Naive thymus-derived CD8-positive, alpha-beta T cell (primary cell): ENCODE measurements at regions not wholly inside any gene's neighbourhood (a gene's known extent, or its start where the extent isn't known, plus 50 kb on each side); places are given as distances from the start of the nearest gene placed in this dataset.

Source experiments
- ATAC-seq, 2 donors: fragments of 150-1000 bp; cut with Tn5 transposase in 1 of 2; sonication (Bioruptor Pico), chemical (Tn5 transposase) in 1 of 2; 1 replicate in 1 of 2; 2 replicates in 1 of 2; pipeline ENCODE4 v1.10.0; 2021; ENCODE audit warnings: mild to moderate bottlenecking in 2 of 2, moderate library complexity in 2 of 2
- POLR2A ChIA-PET: fragments of 350-600 bp; sonication (Branson Sonifier 250); formaldehyde crosslinking; loops from one replicate; lab custom pipeline; 2021; ENCODE audit warnings: antibody characterized with exemption; lab: Charles Lee
- DNase-seq, 10 donors: peaks; one replicate each; pipeline versions ENCODE4 v3.0.0 to v3.0.0-alpha.2; 2020 to 2022
- H3K27ac Mint-ChIP-seq, 10 donors: one replicate each; pipeline ENCODE4 v1.8.0; 2020 to 2022; ENCODE audit warnings: mild to moderate bottlenecking in 10 of 10, mixed read lengths in 10 of 10, moderate library complexity in 4 of 10, inconsistent platforms in 1 of 10
- H3K27me3 Mint-ChIP-seq, 5 donors: one replicate each; pipeline ENCODE4 v1.8.0; 2021 to 2022; ENCODE audit warnings: mixed read lengths in 5 of 5
- H3K36me3 Mint-ChIP-seq, 3 donors: one replicate each; pipeline ENCODE4 v1.8.0; 2020 to 2022; ENCODE audit warnings: mixed read lengths in 3 of 3, mild to moderate bottlenecking in 2 of 3, inconsistent platforms in 1 of 3
- H3K4me1 Mint-ChIP-seq, 4 donors: one replicate each; pipeline ENCODE4 v1.8.0; 2021 to 2022; ENCODE audit warnings: mixed read lengths in 4 of 4
- H3K4me3 Mint-ChIP-seq, 10 donors: one replicate each; pipeline ENCODE4 v1.8.0; 2020 to 2022; ENCODE audit warnings: mild to moderate bottlenecking in 10 of 10, mixed read lengths in 10 of 10, moderate library complexity in 6 of 10, inconsistent platforms in 1 of 10
- H3K9me3 Mint-ChIP-seq, 9 donors: one replicate each; pipeline ENCODE4 v1.8.0; 2020 to 2022; ENCODE audit warnings: mixed read lengths in 9 of 9, mild to moderate bottlenecking in 3 of 9, inconsistent platforms in 1 of 9, moderate library complexity in 1 of 9

DNA sequence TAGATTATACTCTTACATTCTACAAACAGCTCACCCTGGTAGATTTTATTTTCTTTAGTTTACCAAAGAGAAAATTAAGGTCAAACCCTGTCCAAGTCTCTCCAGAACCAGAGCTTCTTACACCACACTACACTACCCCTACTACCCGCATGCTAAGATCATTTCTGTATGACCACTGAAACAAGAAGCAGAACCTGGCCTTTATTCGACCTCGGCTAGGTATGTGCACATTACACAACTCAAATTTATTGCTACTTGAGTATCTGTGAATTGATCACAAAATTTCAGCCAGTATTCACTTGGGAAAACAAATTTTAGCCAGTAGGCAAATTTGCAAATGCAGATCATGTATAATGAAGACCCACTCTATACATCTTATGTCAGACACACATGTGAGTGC, 2437.0 kb downstream of the PCDH9 start:
- ATAC-seq = no peak
- H3K4me1 Mint-ChIP-seq = no peaks in the 10 kb centered on the region
- POLR2A ChIA-PET = no interaction called here
- H3K27me3 Mint-ChIP-seq = no peaks in the 10 kb centered on the region
- H3K4me3 Mint-ChIP-seq = no peak overlapping the region
- H3K27ac Mint-ChIP-seq = no peak overlapping the region
- no peak for DNase-seq
- H3K9me3 Mint-ChIP-seq = peaks cover 0 to 47% (median 9%) of the 10 kb centered on the region in 9 donors
- H3K36me3 Mint-ChIP-seq = no peaks in the 10 kb centered on the region

DNA sequence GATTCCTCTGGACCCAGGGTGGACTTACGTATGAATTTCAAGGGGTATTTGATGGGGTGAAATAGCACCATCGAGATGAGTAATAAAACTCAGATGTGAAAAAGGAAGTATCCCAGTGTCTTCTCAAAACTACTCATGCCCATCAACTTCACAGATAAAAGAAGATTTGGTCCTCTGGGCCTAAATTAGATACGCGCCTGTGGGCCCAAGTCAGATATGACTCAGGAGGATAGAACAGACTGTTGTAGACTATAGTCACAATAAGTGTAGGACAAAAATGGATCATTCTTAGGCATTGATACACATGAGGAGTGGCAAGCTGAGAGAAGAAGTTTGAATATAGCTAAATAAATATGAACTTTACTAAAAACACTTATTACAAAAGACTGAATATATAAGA, 2438.8 kb downstream of the PCDH9 start:
- ATAC-seq = no peak
- no peaks in the 10 kb centered on the region for H3K4me1 Mint-ChIP-seq
- no peak overlapping the region for H3K4me3 Mint-ChIP-seq
- DNase-seq = no peak
- POLR2A ChIA-PET = no interaction called here
- H3K9me3 Mint-ChIP-seq = peaks cover 0 to 61% (median 11%) of the 10 kb centered on the region in 9 donors
- H3K27ac Mint-ChIP-seq = no peak overlapping the region
- H3K36me3 Mint-ChIP-seq = no peaks in the 10 kb centered on the region
- no peaks in the 10 kb centered on the region for H3K27me3 Mint-ChIP-seq

DNA sequence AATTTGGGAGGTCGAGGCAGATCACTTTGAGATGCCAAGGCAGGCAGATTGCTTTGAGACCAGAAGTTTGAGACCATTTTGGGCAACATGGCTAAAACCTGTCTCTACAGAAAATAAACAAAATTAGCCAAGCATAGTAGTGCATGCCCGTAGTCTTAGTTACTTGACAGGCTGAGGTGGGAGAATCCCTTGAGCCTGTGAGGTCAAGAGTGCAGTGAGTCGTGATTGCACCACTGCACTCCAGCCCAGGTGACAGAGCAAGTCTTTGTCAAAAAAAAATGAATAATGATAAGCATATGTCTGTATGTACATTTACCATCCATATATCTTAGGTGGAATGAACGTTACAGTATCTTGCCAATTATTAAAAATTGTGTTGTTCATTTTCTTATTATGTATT, 2447.7 kb downstream of the PCDH9 start:
- DNase-seq = no peak
- POLR2A ChIA-PET = no interaction called here
- Mint-ChIP-seq H3K36me3 (no peaks in the 10 kb centered on the region), H3K27ac (no peak overlapping the region), H3K4me1 (no peaks in the 10 kb centered on the region), H3K9me3 (peaks cover 2 to 25% (median 7%) of the 10 kb centered on the region in 9 donors), H3K27me3 (no peaks in the 10 kb centered on the region), H3K4me3 (no peak overlapping the region)
- no peak for ATAC-seq

DNA sequence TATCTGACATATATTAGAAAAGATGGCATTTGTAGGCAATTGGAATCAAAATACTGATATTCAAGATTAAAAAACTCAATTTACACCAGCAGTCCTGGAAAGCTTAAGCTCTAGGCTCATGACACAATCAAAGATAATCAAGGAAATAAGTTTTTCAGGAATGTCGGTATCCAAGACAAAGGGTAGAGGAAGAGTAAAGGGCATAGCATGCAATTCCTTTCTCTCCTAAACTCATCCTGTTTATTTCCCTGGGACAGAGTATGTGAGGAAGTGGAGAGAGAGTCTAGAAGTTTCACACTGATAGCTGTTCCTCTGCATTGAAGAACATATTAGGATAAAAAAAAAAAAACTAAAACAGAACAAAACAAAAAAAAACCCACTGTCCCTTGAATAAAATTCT, 2452.1 kb downstream of the PCDH9 start:
- ATAC-seq = no peak
- Mint-ChIP-seq H3K27ac (no peak overlapping the region), H3K4me1 (no peaks in the 10 kb centered on the region), H3K4me3 (no peak overlapping the region), H3K36me3 (no peaks in the 10 kb centered on the region), H3K27me3 (no peaks in the 10 kb centered on the region), H3K9me3 (peaks cover 0 to 12% (median 4%) of the 10 kb centered on the region in 9 donors)
- POLR2A ChIA-PET = no interaction called here
- no peak for DNase-seq

DNA sequence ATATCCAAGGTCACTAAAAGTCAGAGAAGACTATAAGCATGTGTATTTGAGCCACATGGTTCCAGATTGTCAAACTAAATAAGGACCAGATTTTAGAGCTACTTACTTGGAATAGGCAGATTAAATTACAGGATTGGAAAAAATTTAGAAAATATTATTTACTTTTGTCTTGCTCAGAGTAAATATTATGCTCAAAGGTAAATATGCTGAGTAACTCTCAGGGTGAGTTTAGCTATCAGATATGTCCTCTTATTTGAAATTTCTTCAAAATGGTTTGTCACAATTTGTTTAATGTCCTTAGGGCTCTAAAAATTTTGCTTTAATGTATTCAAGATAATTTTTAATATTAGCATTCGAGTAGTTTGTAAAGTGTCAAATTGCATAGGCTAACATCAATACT, 2455.2 kb downstream of the PCDH9 start:
- H3K4me1 Mint-ChIP-seq = no peaks in the 10 kb centered on the region
- no peak overlapping the region for H3K4me3 Mint-ChIP-seq
- POLR2A ChIA-PET = no interaction called here
- H3K9me3 Mint-ChIP-seq = peaks cover 0 to 15% (median 5%) of the 10 kb centered on the region in 9 donors
- ATAC-seq = no peak
- no peaks in the 10 kb centered on the region for H3K27me3 Mint-ChIP-seq
- no peak overlapping the region for H3K27ac Mint-ChIP-seq
- DNase-seq = no peak
- no peaks in the 10 kb centered on the region for H3K36me3 Mint-ChIP-seq

DNA sequence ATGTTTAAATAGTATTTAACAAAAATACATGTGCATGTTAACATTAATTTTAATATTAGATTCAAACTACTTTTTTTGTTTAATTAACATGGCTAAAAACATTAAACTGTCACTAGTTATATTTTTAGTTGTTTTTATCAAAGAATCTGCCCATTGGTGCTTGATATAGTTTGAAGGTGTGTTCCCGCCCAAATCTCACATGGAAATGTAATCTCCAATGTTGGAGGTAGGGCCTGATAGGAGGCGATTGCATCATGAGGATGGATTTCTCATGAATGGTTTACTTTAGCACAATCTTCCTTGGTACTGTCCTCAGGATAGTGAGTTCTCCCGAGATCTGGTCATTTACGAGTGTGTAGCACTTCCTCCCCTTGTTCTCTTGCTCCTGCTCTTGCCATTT, 2459.4 kb downstream of the PCDH9 start:
- Mint-ChIP-seq H3K27me3 (no peaks in the 10 kb centered on the region), H3K4me3 (no peak overlapping the region), H3K4me1 (no peaks in the 10 kb centered on the region), H3K36me3 (no peaks in the 10 kb centered on the region), H3K27ac (no peak overlapping the region), H3K9me3 (peaks cover 0 to 14% (median 4%) of the 10 kb centered on the region in 9 donors)
- ATAC-seq = no peak
- no peak for DNase-seq
- POLR2A ChIA-PET = no interaction called here

DNA sequence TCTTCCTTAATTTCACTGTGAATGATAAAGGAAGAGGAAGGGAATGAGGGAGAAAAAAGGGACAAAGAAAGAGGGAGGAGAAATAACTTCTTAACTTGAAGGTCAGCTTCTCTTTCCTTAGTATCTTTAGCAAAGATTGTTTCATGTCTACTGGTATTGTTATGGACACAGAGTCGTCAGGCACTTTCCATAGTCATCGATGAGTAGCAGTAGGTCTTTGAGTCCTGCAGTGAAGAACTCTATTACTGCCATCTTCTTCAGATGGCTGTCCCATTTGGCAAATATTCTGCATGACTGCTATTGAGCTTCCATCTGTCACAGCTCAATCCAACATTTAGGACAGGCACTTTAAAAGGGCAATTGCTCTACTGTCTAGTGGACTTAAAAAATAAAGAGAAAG, 2463.1 kb downstream of the PCDH9 start:
- Mint-ChIP-seq H3K27ac (no peak overlapping the region), H3K27me3 (no peaks in the 10 kb centered on the region), H3K4me3 (no peak overlapping the region), H3K4me1 (no peaks in the 10 kb centered on the region), H3K9me3 (peaks cover 0 to 22% (median 8%) of the 10 kb centered on the region in 9 donors), H3K36me3 (no peaks in the 10 kb centered on the region)
- DNase-seq (no peak), ATAC-seq (no peak)
- POLR2A ChIA-PET = no interaction called here

DNA sequence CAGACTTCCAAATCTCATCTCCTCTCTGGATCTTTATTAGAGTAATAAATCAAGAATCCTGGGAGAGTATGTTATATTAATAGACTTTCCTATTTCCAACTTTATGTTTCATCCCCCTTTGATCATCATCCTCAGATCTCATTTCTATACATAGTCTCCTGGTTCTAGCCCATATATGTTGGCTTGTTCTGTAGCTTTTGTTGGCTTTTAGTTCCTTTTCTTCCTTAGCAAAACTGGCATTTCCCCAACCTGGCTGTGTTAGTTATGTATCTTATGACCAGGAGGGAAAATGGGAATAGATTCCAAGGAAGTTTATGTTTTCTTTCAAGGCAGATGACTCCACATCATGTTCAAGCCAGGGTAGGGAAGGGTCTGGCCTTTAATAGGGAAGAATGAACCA, 2464.5 kb downstream of the PCDH9 start:
- DNase-seq (no peak), ATAC-seq (no peak)
- Mint-ChIP-seq H3K4me1 (no peaks in the 10 kb centered on the region), H3K27ac (no peak overlapping the region), H3K36me3 (no peaks in the 10 kb centered on the region), H3K4me3 (no peak overlapping the region), H3K27me3 (no peaks in the 10 kb centered on the region), H3K9me3 (peaks cover under 1 to 19% (median 8%) of the 10 kb centered on the region in 9 donors)
- POLR2A ChIA-PET = no interaction called here

DNA sequence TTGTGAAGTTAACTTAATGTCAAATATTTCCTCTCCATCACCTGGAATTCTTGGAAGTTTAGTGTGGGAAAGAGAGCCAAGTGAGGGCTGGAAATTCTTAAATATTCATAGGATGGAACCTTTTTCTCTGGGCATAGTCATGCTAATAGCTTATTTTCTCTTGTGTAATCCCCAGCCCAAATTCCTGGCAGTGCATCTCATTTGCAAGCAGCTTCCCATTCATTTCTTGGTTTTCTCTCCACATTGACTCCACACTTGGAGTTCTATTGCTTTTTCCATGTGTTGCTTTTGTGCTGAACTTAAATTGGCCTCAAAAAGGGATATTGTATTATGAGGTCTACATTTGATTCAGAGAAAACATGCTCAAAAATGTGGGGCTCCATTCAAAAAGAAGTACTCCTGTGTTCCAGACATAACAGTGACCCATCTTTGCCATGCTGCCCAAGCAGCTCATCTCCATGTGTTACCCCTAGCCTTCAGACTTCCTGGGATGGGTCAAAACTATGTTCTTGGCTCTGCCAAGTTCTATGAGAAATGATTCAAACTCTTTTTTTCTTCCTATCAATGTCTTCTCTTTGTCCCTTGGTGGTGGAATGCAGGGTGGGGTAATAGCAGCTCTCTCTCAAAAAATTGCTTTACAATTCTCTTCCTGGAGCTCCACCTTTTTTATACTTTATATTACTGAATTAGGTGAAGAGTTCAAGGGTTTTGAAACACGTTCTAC, 2471.5 kb downstream of the PCDH9 start:
- Mint-ChIP-seq H3K9me3 (peaks cover 3 to 31% (median 9%) of the 10 kb centered on the region in 9 donors), H3K36me3 (no peaks in the 10 kb centered on the region), H3K27ac (no peak overlapping the region), H3K4me3 (no peak overlapping the region), H3K4me1 (no peaks in the 10 kb centered on the region), H3K27me3 (no peaks in the 10 kb centered on the region)
- ATAC-seq (no peak), DNase-seq (no peak)
- POLR2A ChIA-PET = no interaction called here

DNA sequence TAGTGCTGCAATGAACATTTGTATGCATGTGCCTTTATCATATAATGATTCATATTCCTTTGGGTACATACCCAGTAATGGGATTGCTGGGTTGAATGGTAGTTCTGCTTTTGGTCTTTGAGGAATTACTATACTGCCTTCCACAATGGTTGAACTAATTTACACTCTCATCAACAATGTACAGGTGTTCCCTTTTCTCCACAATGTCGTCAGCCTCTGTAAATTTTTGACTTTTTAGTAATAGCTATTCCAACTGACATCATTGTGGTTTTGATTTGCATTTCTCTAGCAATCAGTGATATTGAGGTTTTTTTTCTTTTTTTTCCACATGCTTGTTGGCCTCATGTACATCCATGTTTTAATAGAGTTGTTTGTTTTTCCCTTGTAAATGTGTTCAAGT, 2473.5 kb downstream of the PCDH9 start:
- POLR2A ChIA-PET = no interaction called here

DNA sequence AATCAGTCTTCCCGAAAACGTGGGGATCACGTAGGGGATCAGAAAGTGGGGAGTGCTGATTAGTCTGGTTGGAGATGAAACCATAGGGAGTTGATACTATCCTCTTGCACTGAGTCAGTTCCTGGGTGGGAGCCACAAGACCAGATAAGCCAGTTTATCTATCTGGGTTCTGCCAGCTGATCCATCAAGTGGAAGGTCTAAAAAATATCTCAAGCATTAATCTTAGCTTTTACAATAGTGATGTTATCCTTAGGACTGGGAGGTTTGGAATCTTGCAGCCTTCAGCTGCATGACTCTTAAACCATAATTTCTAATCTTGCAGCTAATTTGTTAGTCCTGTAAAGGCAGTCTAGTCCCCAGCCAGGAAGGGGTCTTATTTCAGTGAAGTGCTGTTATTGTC, 2474.2 kb downstream of the PCDH9 start:
- H3K4me3 Mint-ChIP-seq = no peak overlapping the region
- H3K4me1 Mint-ChIP-seq = no peaks in the 10 kb centered on the region
- DNase-seq (no peak), ATAC-seq (no peak)
- no peak overlapping the region for H3K27ac Mint-ChIP-seq
- no peaks in the 10 kb centered on the region for H3K36me3 Mint-ChIP-seq
- H3K27me3 Mint-ChIP-seq = no peaks in the 10 kb centered on the region
- H3K9me3 Mint-ChIP-seq = peaks cover 0 to 25% (median 9%) of the 10 kb centered on the region in 9 donors
- POLR2A ChIA-PET = no interaction called here

More for the DNA sequence above, 2473.5 kb downstream of the PCDH9 start:
- peaks cover 0 to 27% (median 9%) of the 10 kb centered on the region in 9 donors for H3K9me3 Mint-ChIP-seq
- DNase-seq (no peak), ATAC-seq (no peak)
- H3K27ac Mint-ChIP-seq = no peak overlapping the region
- H3K36me3 Mint-ChIP-seq = no peaks in the 10 kb centered on the region
- H3K27me3 Mint-ChIP-seq = no peaks in the 10 kb centered on the region
- no peak overlapping the region for H3K4me3 Mint-ChIP-seq
- no peaks in the 10 kb centered on the region for H3K4me1 Mint-ChIP-seq

DNA sequence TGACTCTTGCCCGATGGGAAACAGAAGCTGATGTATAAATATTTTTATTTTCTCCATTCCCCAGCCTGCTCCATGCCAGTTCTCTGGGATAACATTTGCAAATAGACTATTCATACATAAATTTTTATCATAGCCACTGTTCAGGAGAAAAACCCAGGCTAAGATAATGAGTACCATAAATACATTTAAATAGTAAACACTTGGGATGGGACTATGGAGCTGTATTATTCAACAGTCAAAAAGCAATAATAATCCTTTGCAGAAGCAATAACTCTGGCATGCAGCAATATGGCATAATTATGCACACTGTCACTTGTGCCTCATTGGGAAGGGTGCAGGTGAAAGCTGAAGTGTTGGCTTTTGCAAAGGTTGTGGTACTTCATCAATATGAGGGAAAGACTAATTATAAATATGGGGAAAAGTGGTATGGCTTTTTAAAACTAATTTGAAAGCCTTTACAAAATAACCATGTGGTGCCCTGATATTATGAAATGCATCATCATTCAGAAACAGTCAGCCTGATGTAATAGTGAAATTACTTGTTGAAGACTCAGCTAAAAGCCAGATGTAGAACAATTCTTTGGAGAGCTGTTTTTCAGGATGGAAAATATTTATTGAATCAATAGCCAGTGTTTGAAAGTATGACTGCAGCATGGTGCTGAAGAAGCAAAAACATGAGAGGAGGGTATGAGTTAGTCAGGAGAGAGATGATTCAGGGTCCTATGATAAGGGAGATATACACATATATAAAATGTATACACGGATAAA, 2476.7 kb downstream of the PCDH9 start:
- H3K27me3 Mint-ChIP-seq = no peaks in the 10 kb centered on the region
- no peak overlapping the region for H3K27ac Mint-ChIP-seq
- ATAC-seq = no peak
- DNase-seq = no peak
- no peaks in the 10 kb centered on the region for H3K36me3 Mint-ChIP-seq
- peaks cover 0 to 17% (median 6%) of the 10 kb centered on the region in 9 donors for H3K9me3 Mint-ChIP-seq
- no peaks in the 10 kb centered on the region for H3K4me1 Mint-ChIP-seq
- H3K4me3 Mint-ChIP-seq = no peak overlapping the region
- POLR2A ChIA-PET = no interaction called here

DNA sequence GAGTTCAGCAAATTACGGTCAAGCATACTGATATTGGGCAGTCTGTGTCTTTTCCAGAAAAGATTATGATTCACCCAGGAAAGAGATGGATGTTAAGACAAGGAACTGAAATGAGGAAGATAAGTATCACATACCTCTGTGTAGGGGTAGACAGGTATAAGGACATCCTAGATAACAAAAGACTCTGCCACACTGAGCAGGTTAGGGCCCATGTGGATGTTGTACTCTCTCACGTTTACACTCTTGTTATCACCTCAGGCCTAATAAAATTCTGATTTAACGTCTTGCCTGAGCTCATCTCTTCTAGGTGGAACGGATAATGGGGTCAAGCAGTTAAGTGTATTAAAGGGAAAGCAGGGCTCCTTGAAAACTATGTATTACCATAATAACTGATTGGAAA, 2480.8 kb downstream of the PCDH9 start:
- Mint-ChIP-seq H3K27ac (no peak overlapping the region), H3K27me3 (no peaks in the 10 kb centered on the region), H3K4me3 (no peak overlapping the region), H3K4me1 (no peaks in the 10 kb centered on the region), H3K9me3 (peaks cover 0 to 12% (median 0%) of the 10 kb centered on the region in 9 donors), H3K36me3 (no peaks in the 10 kb centered on the region)
- DNase-seq (no peak), ATAC-seq (no peak)
- POLR2A ChIA-PET = no interaction called here
